HG03558 (cell line): ENCODE measurements at regions not wholly inside any gene's neighbourhood (a gene's known extent, or its start where the extent isn't known, plus 50 kb on each side); places are given as distances from the start of the nearest gene placed in this dataset.

Source experiments
- ATAC-seq: cut with Tn5 transposase; IDR thresholded peaks from one replicate; pipeline ENCODE4 v1.9.1; 2021; ENCODE audit warnings: moderate number of reproducible peaks; ENCODE audit not compliant: unreplicated experiment; ENCODE audit errors: extremely low read depth

- no peak for ATAC-seq
Observed at GRCh38 chr7:84582747-84583146, 388.2 kb upstream of the SEMA3A start.

- ATAC-seq: no peak
Observed at GRCh38 chr7:84578825-84579224, 384.2 kb upstream of the SEMA3A start.

- ATAC-seq: no peak
Observed at GRCh38 chr7:84568781-84569180, 374.2 kb upstream of the SEMA3A start.

GRCh38 chr7:84565345-84566074 is 370.9 kb upstream of the SEMA3A start:
- no peak for ATAC-seq

- ATAC-seq: no peak
Observed at GRCh38 chr7:84553711-84554110, 359.1 kb upstream of the SEMA3A start.

- no peak for ATAC-seq
Observed at GRCh38 chr7:84549409-84549808, 354.8 kb upstream of the SEMA3A start.

- ATAC-seq: no peak
Observed at GRCh38 chr7:84548366-84549365, 354.1 kb upstream of the SEMA3A start.

GRCh38 chr7:84547331-84547730 is 352.7 kb upstream of the SEMA3A start:
- ATAC-seq: no peak

GRCh38 chr7:84546403-84546802 is 351.8 kb upstream of the SEMA3A start:
- ATAC-seq: no peak

GRCh38 chr7:84538268-84538667 is 343.7 kb upstream of the SEMA3A start:
- ATAC-seq: no peak

- no peak for ATAC-seq
Observed at GRCh38 chr7:84536271-84536870, 341.8 kb upstream of the SEMA3A start.

- ATAC-seq: no peak
Observed at GRCh38 chr7:84535580-84536270, 341.1 kb upstream of the SEMA3A start.

- ATAC-seq: no peak
Observed at GRCh38 chr7:84533182-84533581, 338.6 kb upstream of the SEMA3A start.

GRCh38 chr7:84532196-84532595 is 337.6 kb upstream of the SEMA3A start:
- ATAC-seq: no peak

- ATAC-seq: no peak
Observed at GRCh38 chr7:84529480-84530205, 335.1 kb upstream of the SEMA3A start.

GRCh38 chr7:84528756-84529479 is 334.3 kb upstream of the SEMA3A start:
- no peak for ATAC-seq

GRCh38 chr7:84524714-84525694 is 330.4 kb upstream of the SEMA3A start:
- no peak for ATAC-seq

- no peak for ATAC-seq
Observed at GRCh38 chr7:84513061-84513460, 318.5 kb upstream of the SEMA3A start.
